Colon (tissue), 2 donors: ENCODE measurements at regions not wholly inside any gene's neighbourhood (a gene's known extent, or its start where the extent isn't known, plus 50 kb on each side); places are given as distances from the start of the nearest gene placed in this dataset.

Experiments used
- FAIRE-seq: peaks from 2 replicates; lab custom pipeline; 2012; peaks lifted over from hg19 to GRCh38; lab: Jason Lieb, UNC
- donor health status: control.
- donor health status: control.

DNA sequence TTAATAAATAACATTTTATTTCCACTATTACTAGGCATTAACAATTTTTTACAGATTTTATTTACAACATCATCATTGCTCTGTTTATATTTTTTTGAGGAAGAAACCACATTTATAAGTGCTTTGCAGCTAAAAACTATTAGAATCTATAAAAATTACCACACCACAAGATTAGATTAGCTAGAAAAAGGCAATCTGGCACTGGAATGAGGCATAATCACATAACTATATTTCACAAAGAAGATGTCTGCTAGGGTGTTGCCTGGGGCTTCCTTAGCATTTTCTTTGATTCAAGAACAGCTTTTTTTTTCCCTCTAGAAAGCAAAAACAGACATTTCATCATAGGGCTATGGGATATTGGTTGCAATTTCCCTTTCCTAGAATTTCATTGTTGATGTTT, 2169.2 kb downstream of the MRPL39 start:
- no peak for FAIRE-seq

DNA sequence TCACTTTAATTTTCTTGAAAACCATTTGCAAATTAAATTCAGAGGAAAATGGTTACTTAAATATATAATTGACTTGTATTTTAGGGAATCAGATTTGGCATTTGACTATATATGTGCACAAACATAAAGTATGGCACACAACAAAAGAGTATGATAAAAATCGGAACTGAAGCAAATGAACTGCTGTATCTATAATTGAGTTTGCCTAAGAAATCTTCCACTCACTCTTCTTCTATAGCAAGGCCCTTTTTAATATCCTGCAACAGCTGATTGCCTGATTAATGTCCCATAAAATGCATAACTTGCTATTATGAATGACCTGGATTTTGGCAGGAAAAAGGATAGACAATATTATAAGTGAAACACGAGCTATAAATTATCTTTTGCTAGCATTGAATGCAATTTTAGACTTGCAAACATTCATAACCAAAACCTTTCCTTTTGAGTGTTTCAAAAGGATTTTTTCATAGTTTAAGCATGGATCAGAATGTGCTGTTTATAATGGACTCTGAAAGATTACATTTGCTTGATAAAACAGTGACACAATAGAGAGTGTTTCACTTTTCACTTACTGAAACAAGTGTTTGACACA, 2204.3 kb downstream of the MRPL39 start:
- FAIRE-seq = no peak

DNA sequence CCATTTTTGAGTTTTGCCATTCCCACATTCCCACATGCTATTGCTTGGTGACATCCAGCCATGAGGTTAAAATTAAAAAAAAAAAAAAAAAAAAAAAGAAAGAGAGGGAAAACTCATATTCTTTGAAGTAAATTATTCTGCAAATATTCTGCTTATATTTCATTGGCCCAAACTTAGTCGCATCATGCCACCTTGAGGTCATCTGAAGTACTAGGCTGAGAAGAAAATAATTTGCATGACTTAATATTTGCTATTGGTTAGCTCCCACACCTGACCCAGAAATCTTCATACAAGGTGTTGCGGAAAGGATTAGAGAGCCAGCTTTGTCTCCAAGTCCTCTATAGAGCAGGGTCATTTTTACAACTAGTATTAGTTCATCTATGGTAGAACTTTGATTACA, 2206.0 kb downstream of the MRPL39 start:
- no peak for FAIRE-seq

DNA sequence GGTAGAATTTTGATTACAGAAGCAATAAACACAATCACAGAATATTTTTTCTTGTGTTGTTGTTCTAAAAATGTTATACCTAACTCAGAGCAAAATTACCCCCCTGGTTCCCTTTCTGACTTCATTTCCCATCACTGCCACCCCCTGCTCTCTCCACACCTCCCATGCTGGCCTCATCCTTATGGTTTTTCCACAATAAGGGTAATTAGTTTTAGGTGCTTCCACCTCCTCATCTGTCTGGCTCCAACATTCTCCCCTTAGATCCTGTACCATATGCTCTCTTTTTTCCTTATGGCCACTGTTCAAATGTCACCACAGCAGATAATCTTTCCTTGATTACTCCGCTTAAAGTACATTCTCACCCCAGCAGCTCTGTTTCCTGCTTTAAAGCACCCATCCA, 2208.6 kb downstream of the MRPL39 start:
- FAIRE-seq = no peak

DNA sequence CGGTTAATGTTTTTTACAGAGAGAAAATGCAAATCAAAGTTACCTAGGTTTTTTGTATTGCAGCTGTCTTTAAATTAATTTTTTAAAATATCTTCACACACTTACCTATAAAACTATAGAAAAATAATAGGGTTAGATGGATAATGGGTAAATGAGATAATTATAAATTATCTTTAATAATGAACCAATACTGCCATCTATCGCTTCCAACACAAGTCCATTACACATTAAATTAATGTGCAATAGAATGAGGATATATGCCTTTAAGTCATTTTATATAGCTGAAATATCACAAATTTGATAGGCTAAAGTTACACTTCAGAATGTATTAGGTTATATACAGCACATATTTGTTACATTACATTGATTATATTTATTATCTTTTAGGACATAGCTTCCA, 2212.8 kb downstream of the MRPL39 start:
- no peak for FAIRE-seq

DNA sequence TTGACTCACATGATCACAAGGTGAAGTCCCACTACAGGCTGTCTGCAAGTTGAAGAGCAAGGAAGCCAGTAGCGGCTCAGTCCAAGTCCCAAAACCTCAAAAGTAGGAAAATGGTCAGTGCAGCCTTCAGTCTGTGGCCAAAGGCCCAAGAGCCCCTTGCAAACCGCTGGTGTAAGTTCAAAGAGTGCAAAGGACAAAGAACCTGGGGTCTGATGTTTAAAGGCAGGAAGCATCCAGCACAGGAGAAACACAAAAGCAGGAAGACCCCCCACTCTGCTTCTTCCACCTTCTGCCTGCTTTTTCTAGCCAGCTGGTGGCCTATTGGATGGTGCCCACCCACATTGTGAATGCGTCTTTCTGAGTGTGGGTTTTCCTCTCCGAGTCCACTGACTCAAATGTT, 2222.6 kb downstream of the MRPL39 start:
- no peak for FAIRE-seq

DNA sequence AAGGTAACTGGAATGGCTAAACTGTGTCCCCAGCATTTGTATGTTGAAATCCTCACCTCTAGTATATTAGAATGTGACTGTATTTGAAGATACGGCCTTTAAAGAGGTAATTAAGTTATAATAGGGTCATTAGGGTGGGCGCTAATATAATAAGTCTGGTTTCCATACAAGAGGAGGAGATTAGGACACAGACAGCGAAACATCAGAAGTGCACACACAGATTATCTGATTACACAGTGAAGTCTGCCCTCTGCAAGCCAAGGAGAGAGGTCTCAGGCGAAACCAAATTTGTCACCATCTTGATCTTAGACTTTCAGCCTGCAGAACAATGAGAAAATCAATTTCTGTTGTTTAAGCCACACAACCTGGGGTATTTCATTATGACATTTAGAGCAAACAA, 2233.1 kb downstream of the MRPL39 start:
- no peak for FAIRE-seq

DNA sequence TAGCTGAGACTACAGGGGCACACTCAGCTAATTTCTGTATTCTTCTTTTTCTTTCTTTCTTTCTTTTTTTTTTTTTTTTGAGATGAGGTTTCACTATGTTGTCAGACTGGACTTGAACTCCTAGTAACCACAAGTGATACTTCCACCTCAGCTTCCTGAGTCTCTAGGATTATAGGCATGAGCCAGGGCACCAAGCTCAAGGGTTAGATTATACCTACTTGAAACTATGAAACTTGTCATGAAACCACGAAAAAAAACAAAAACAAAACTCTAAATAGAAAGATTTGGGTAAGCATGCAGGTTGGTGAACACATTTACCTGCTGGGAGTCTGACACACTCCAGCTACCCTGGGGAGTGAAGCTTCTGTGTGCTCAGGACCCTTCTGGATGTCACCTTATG, 2250.4 kb downstream of the MRPL39 start:
- FAIRE-seq = no peak

DNA sequence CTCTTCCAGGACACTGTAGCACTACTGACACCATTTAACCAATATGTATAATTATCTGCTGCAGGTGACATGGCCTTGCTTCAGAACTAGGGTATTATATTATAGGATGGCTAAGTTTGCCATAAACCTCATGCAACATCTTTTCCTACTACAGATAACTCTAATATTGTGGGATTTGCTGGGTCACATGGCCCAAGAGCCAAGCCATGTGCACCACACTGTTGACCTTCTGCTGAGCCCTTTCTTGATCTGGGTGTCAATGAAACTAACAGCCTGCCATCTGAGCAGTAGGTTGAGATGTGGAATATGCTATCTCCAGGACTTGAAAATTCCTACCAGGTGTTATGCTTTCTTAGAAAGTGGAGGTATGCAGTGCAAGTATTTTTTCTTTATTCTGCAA, 2291.1 kb downstream of the MRPL39 start:
- FAIRE-seq = no peak

DNA sequence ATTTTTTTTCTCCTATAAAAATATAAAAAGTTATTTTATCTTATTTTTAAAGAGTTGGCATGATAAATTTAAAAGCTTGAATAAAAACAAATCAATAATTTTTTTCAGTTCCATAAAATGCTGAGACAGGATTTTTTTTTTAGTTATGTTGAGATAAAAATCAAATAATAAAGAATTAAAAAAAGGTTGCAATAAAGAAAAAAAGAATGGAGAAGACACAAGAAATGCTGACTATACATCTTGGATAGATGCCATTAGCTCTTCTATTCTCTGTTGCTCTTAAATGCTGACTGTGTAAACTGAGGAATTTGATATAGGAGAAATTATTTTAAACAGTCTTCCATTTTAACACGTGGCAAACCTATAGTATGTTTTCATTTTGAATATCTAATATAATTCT, 2298.5 kb downstream of the MRPL39 start:
- no peak for FAIRE-seq

DNA sequence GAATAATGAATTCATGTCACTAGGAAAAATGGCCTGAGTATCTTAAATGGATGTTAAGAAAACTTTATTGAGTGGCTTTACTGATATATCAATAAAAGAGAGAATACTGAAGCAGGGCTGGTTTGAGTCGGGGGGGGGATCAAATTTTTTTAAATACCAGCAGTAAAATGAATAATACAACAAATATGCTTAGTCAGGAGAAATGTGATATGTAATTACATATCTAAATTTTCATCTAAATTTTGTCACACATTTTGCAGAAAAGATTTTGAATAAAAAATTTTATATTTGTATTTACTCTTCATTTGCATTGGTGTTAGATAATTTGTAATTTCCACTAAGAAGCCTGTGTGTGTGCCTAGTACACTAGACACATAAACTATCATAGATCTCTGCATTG, 2300.2 kb downstream of the MRPL39 start:
- FAIRE-seq = no peak

DNA sequence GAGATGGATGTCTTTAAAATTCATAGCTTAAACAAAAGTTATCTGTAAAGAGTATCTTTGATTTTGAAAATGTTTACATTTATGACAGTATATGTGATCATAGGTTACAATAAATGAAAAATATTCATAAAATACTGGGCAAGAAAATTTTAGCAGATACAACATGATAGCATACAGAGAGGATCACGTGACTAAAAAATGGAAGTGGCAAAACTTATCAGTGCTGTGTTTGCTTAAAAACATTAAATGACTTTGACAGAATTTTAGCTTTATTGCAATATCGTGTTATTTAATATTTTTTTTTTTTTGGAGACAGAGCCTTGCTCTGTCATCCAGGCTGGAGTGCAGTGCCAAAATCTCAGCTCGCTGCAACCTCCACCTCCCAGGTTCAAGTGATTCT, 2294.1 kb downstream of the NCAM2 start:
- FAIRE-seq = no peak

DNA sequence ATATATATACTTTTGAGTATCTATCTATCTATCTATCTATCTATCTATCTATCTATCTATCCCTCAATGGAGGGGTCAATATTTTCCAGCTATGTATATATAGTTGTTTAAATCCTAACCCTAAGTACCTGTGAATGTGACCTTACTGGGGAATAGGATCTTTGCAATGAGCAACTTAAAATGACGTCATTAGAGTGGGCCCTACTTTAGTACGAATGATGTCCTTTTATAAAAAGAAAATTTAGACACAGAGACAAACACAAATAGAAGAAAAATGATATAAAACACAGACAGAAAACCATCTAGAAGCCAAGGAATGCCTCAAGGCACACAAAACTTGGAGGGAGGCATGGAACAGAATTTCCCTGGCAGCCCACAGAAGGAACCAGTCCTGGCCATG, 2283.7 kb downstream of the NCAM2 start:
- FAIRE-seq = no peak

DNA sequence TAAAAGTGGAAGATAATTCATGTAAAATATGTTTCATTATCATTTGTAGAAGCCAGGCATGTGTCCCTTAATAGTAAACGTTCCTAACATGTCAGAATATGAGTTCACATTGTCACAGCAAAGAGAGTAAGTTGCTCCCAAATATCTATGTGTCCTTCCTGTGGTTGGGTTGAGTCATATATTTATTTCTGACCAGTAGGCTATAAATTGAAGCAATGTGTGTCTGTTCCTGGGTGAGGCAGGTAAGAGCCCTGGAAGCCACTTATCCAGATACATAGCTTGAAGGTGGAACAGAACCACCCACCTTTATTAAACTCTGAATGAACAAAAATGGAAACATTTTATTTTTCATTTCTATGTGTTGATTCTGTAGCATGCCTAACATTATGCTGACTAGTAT, 2251.6 kb downstream of the NCAM2 start:
- no peak for FAIRE-seq

DNA sequence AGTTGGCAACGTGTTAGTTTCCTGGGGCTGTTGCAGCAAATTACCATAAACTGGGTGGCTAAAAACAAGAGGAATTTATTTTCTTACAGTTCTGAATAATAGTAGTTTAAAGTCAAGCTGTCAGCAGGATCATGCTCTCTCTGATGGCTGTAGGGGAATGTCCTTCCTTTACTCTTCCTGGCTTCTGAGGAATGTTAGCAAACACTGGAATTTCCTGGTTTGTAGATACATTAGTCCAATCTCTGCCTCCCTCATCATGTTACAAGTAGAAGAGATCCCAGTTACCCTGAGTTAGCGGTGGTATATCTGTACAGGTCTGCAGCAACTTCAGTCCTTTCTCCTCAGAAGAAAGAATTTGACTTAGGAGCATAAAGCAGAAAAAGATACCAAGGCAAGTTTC, 2249.1 kb downstream of the NCAM2 start:
- FAIRE-seq = no peak

DNA sequence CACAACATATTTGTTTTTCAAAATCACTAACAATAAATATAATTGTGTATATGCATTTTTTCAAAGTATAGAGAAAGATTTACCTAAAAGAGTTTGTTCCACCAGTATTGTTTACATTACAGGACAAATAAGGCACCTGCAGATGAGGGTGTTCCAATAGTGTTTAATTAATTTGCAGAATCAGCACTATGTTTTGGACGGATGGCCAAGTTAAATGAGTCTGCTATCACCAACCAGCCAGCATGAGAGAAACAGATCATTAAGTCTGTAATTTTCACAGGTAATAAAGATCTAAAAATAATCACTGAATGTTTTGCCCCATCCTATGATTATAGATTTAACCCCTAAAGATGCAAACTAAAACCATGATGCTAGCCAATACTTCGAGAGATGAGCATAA, 2247.0 kb downstream of the NCAM2 start:
- FAIRE-seq = no peak

DNA sequence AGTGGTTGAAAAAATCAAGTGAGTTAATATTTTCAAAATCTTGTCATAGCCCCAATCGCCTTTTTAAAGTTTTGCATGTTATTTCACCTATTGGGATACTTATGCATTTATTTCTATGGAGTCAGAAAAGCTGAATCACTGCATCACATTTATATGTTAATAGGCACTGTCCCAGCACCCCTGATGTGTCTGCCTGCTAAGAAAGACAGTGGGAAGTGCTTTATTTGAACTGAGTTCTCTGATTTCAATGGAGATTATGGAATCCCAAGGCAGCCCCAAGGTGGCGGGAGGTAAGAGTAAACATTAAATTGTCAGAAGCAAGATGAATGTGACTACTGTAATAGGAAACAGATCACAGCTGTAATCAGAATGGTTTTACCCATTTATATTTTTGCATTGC, 2225.7 kb downstream of the NCAM2 start:
- no peak for FAIRE-seq

DNA sequence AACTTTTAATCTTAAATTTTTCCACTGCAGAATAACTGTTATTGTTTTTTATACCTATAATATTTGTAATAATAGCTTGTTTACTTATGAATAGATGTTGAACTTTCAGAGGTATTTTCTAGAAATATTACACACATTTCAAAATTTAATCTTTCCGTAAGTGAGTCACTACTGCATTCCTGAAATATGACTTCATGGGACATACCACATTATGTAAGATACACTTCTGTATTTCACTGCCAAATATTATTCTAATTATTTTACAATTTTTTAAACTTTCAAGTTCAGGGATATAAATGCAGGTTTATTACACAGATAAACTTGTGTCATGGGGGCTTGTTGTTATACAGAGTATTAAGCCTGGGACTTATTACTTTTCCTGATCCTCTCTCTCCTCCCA, 2220.5 kb downstream of the NCAM2 start:
- no peak for FAIRE-seq

DNA sequence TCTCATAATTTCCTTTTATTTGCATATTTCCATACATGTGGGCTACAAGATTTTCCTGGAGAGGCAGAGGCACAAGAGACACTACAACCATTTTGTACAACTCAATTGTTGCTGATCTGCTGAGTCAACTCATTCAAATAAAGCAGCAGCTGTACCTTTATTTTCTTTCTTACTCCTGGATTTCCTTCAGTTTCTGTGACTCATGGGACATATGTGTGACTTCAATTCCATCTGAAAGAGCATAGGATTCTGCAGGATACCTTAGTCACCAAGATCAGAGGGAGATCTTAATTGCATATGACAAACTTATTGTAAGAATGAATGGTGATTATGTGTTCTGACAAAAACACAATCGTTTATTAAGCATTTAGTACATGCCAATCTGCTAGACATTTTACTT, 2219.4 kb downstream of the NCAM2 start:
- FAIRE-seq = no peak

DNA sequence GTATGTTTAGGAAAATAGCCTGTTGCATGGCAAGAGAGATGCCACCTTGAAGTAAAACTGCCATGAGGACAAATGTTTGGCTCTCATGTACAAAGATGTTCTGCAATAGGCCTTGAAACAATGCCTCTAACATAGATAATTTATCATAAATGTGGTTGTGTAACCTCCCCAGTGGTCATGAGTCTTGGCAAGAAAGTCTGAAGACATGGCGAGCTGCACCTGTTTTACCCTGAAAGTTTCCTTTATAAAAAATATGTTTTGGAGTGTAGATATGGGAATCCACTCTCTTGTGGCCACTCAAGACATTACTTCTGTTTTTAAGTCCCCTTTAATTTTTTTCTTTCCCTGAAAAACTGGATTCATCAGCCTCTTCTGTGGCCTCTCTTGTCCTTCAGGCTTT, 2217.1 kb downstream of the NCAM2 start:
- no peak for FAIRE-seq
